Endodermal cell (in vitro differentiated cells): ENCODE measurements at regions not wholly inside any gene's neighbourhood (a gene's known extent, or its start where the extent isn't known, plus 50 kb on each side); places are given as distances from the start of the nearest gene placed in this dataset.

Experiments
- DNase-seq: peaks from one replicate; pipeline ENCODE4 v3.0.0-alpha.2; 2017
- H3K27ac ChIP-seq: 2 replicates; pipeline ENCODE4 v1.5.1; 2013; ENCODE audit warnings: mild to moderate bottlenecking, low read depth, low read length, moderate library complexity
- H3K27me3 ChIP-seq: 2 replicates; pipeline ENCODE4 v1.6.1; 2013; ENCODE audit warnings: mild to moderate bottlenecking, low read length, moderate library complexity; ENCODE audit not compliant: insufficient read depth, control insufficient read depth, poor library complexity, severe bottlenecking
- H3K36me3 ChIP-seq: 2 replicates; pipeline ENCODE4 v1.7.0; 2013; ENCODE audit warnings: mild to moderate bottlenecking, low read length, moderate library complexity; ENCODE audit not compliant: control insufficient read depth, insufficient read depth
- H3K4me1 ChIP-seq: one replicate; pipeline ENCODE4 v1.7.0; 2013; ENCODE audit warnings: low read length; ENCODE audit not compliant: control insufficient read depth, insufficient read depth
- H3K4me3 ChIP-seq: 2 replicates; pipeline ENCODE4 v1.5.1; 2013; ENCODE audit warnings: mild to moderate bottlenecking, low read length, moderate library complexity
- H3K9ac ChIP-seq: 2 replicates; pipeline ENCODE4 v1.6.1; 2013; ENCODE audit warnings: mild to moderate bottlenecking, low read length, moderate library complexity; ENCODE audit not compliant: poor library complexity, severe bottlenecking; ENCODE audit errors: extremely low read depth
- H3K9me3 ChIP-seq: 2 replicates; pipeline ENCODE4 v1.6.1; 2013; ENCODE audit warnings: mild to moderate bottlenecking, low read length, moderate library complexity; ENCODE audit not compliant: control insufficient read depth
- H3K27ac Mint-ChIP-seq: 2 replicates; pipeline ENCODE4 v1.8.0; 2020; ENCODE audit warnings: mixed read lengths
- H3K27me3 Mint-ChIP-seq: 2 replicates; pipeline ENCODE4 v1.8.0; 2021; ENCODE audit warnings: mild to moderate bottlenecking, mixed read lengths; ENCODE audit not compliant: insufficient read depth
- H3K36me3 Mint-ChIP-seq: 2 replicates; pipeline ENCODE4 v1.8.0; 2020; ENCODE audit warnings: low read depth, mixed read lengths
- H3K4me1 Mint-ChIP-seq: 2 replicates; pipeline ENCODE4 v1.8.0; 2020; ENCODE audit warnings: mixed read lengths
- H3K4me3 Mint-ChIP-seq: 2 replicates; pipeline ENCODE4 v1.8.0; 2020; ENCODE audit warnings: mild to moderate bottlenecking, moderate library complexity, mixed read lengths
- H3K9me3 Mint-ChIP-seq: 2 replicates; pipeline ENCODE4 v1.8.0; 2020; ENCODE audit warnings: mild to moderate bottlenecking, mixed read lengths
- CTCF ChIP-seq: fragments of 200-600 bp; sonication (generic); conservative IDR thresholded peaks from 2 replicates; pipeline ENCODE4 v1.5.0; 2021; ENCODE audit warnings: antibody characterized with exemption, mild to moderate bottlenecking
- WGBS, 2 experiments: methylation state at CpG; one replicate each; pipeline versions ENCODE4 v1.1.5 to v1.1.7; 2013; ENCODE audit warnings: missing lambda C conversion rate in 2 of 2, mixed read lengths in 1 of 2; ENCODE audit not compliant: insufficient coverage in 1 of 2, insufficient read length in 1 of 2; 5-methylcytosine and 5-hydroxymethylcytosine counted together

- no peak for TF ChIP-seq CTCF
- Histone ChIP-seq H3K9ac (no peak overlapping the region), H3K9me3 (no peaks in the 10 kb centered on the region), H3K4me1 (peaks cover 4% of the 10 kb centered on the region), H3K27me3 (no peaks in the 10 kb centered on the region), H3K27ac (no peak overlapping the region), H3K36me3 (no peaks in the 10 kb centered on the region), H3K4me3 (no peak overlapping the region)
- no peak for DNase-seq
- Mint-ChIP-seq H3K27ac (no peak overlapping the region), H3K4me3 (no peak overlapping the region), H3K4me1 (peaks cover 7% of the 10 kb centered on the region), H3K9me3 (no peaks in the 10 kb centered on the region), H3K27me3 (peaks cover 26% of the 10 kb centered on the region), H3K36me3 (no peaks in the 10 kb centered on the region)
- 91 to 95% methylated on average over 1 of the region's 1 CpG for whole genome bisulfite sequencing, 2 experiments
Measured at GRCh38 chr22:48361099-48361639, 1466.5 kb downstream of the BRD1 start.

- H3K27me3 Mint-ChIP-seq, result peaks cover 18% of the 10 kb centered on the region
- Histone ChIP-seq H3K36me3 (no peaks in the 10 kb centered on the region), H3K9me3 (no peaks in the 10 kb centered on the region), H3K4me1 (peaks cover 4% of the 10 kb centered on the region), H3K4me3 (no peak overlapping the region), H3K9ac (no peak overlapping the region), H3K27me3 (no peaks in the 10 kb centered on the region), H3K27ac (no peak overlapping the region)
- no peak overlapping the region for H3K4me3 Mint-ChIP-seq
- H3K27ac Mint-ChIP-seq, result no peak overlapping the region
- no peaks in the 10 kb centered on the region for H3K36me3 Mint-ChIP-seq
- 91 to 92% methylated on average over 11 to 14 of the region's 14 CpGs for WGBS, 2 experiments
- no peak for DNase-seq
- no peak for TF ChIP-seq CTCF
- H3K4me1 Mint-ChIP-seq, result peaks cover 7% of the 10 kb centered on the region
- H3K9me3 Mint-ChIP-seq, result no peaks in the 10 kb centered on the region
Measured at GRCh38 chr22:48359613-48359965, 1468.1 kb downstream of the BRD1 start.

GRCh38 chr22:48358886-48359612, 1468.6 kb downstream of the BRD1 start:
- H3K4me3 Mint-ChIP-seq, result no peak overlapping the region
- Histone ChIP-seq H3K9me3 (no peaks in the 10 kb centered on the region), H3K4me3 (no peak overlapping the region), H3K27me3 (no peaks in the 10 kb centered on the region), H3K36me3 (no peaks in the 10 kb centered on the region), H3K4me1 (peaks cover 4% of the 10 kb centered on the region), H3K9ac (no peak overlapping the region), H3K27ac (no peak overlapping the region)
- no peaks in the 10 kb centered on the region for H3K36me3 Mint-ChIP-seq
- 94 to 96% methylated on average over 13 to 18 of the region's 18 CpGs for WGBS, 2 experiments
- H3K9me3 Mint-ChIP-seq, result no peaks in the 10 kb centered on the region
- TF ChIP-seq CTCF, result no peak
- H3K27me3 Mint-ChIP-seq, result peaks cover 18% of the 10 kb centered on the region
- no peak overlapping the region for H3K27ac Mint-ChIP-seq
- peaks cover 7% of the 10 kb centered on the region for H3K4me1 Mint-ChIP-seq
- no peak for DNase-seq
